GM12875 (cell line): ENCODE measurements at regions not wholly inside any gene's neighbourhood (a gene's known extent, or its start where the extent isn't known, plus 50 kb on each side); places are given as distances from the start of the nearest gene placed in this dataset.

Experiments used
- H3K4me3 ChIP-seq: one replicate; pipeline ENCODE4 v1.5.1; 2011; ENCODE audit warnings: low read depth, low read length, control low read depth
- CTCF ChIP-seq: IDR thresholded peaks from 2 replicates; pipeline ENCODE4 v1.5.1; 2011; ENCODE audit warnings: low read depth, mild to moderate bottlenecking, control low read depth, inconsistent platforms, low read length, moderate library complexity, borderline replicate concordance; ENCODE audit not compliant: insufficient read depth

- H3K4me3 ChIP-seq: no peak overlapping the region
- TF ChIP-seq CTCF: no peak
Observed at GRCh38 chr4:111573386-111573785, 571.9 kb upstream of the FAM241A start.

GRCh38 chr4:111579767-111580166 lies 565.5 kb upstream of the FAM241A start:
- TF ChIP-seq CTCF: no peak
- H3K4me3 ChIP-seq: no peak overlapping the region

- no peak for TF ChIP-seq CTCF
- no peak overlapping the region for H3K4me3 ChIP-seq
Observed at GRCh38 chr4:111595456-111595855, 549.8 kb upstream of the FAM241A start.

GRCh38 chr4:111596491-111596890 lies 548.8 kb upstream of the FAM241A start:
- H3K4me3 ChIP-seq: no peak overlapping the region
- TF ChIP-seq CTCF: no peak

- no peak for TF ChIP-seq CTCF
- no peak overlapping the region for H3K4me3 ChIP-seq
Observed at GRCh38 chr4:111601671-111602070, 543.6 kb upstream of the FAM241A start.

- no peak overlapping the region for H3K4me3 ChIP-seq
- TF ChIP-seq CTCF: no peak
Observed at GRCh38 chr4:111602848-111603247, 542.4 kb upstream of the FAM241A start.

GRCh38 chr4:111605111-111605510 lies 540.1 kb upstream of the FAM241A start:
- no peak for TF ChIP-seq CTCF

More at GRCh38 chr4:111605111-111605510, 540.1 kb upstream of the FAM241A start:
- H3K4me3 ChIP-seq: no peak overlapping the region
